HepG2 (cell line): ENCODE measurements at regions not wholly inside any gene's neighbourhood (a gene's known extent, or its start where the extent isn't known, plus 50 kb on each side); places are given as distances from the start of the nearest gene placed in this dataset.
A peak's percentile ranks its signal among the peaks of the same experiment; 100 is the strongest.

Experiments
- BHLHE40 ChIP-seq: IDR thresholded peaks from 2 replicates; pipeline ENCODE4 v1.6.1; 2011; ENCODE audit warnings: low read length, improper control_type of control experiment
- ELK4 ChIP-seq: sonication (generic); formaldehyde crosslinking; IDR thresholded peaks from 2 replicates; pipeline ENCODE4 v1.9.0; 2021; ENCODE audit warnings: missing genetic modification reagents, borderline replicate concordance
- HHEX ChIP-seq: IDR thresholded peaks from 2 replicates; pipeline ENCODE4 v1.6.1; 2016; ENCODE audit warnings: control low read depth
- HNRNPLL ChIP-seq: fragments of 200-400 bp; formaldehyde crosslinking; IDR thresholded peaks from 2 replicates; pipeline ENCODE4 v1.6.1; 2017; ENCODE audit warnings: mild to moderate bottlenecking, low read depth, low read length; ENCODE audit not compliant: poor library complexity, severe bottlenecking
- HNRNPUL1 ChIP-seq: fragments of 200-400 bp; formaldehyde crosslinking; IDR thresholded peaks from 2 replicates; pipeline ENCODE4 v1.6.1; 2017; ENCODE audit warnings: low read depth, mild to moderate bottlenecking, low read length, moderate library complexity
- MTF2 ChIP-seq: sonication (generic); formaldehyde crosslinking; IDR thresholded peaks from 2 replicates; pipeline ENCODE4 v1.5.0; 2020; ENCODE audit warnings: missing genetic modification reagents, borderline replicate concordance
- NFKB2 ChIP-seq: sonication (generic); formaldehyde crosslinking; IDR thresholded peaks from 2 replicates; pipeline ENCODE4 v1.4.0; 2020; ENCODE audit warnings: missing genetic modification reagents, borderline replicate concordance
- RARA ChIP-seq: IDR thresholded peaks from 2 replicates; pipeline ENCODE4 v1.6.1; 2016; ENCODE audit warnings: missing genetic modification reagents, missing compliant biosample characterization
- RNF219 ChIP-seq: sonication (generic); formaldehyde crosslinking; IDR thresholded peaks from 2 replicates; pipeline ENCODE4 v1.5.0; 2020; ENCODE audit warnings: mild to moderate bottlenecking, missing genetic modification reagents
- ZBTB38 ChIP-seq: sonication (generic); formaldehyde crosslinking; IDR thresholded peaks from 2 replicates; pipeline ENCODE4 v1.5.1; 2020; ENCODE audit warnings: mild to moderate bottlenecking, missing genetic modification reagents
- ZBTB39 ChIP-seq: sonication (generic); formaldehyde crosslinking; IDR thresholded peaks from 2 replicates; pipeline ENCODE4 v1.5.0; 2020; ENCODE audit warnings: missing genetic modification reagents
- ZNF883 ChIP-seq: sonication (generic); formaldehyde crosslinking; IDR thresholded peaks from 2 replicates; pipeline ENCODE4 v1.5.1; 2020; ENCODE audit warnings: mild to moderate bottlenecking, missing genetic modification reagents; ENCODE audit errors: not compliant biosample characterization
- TF ChIP-seq, protein P1 (sequence below): sonication (generic); formaldehyde crosslinking; IDR thresholded peaks from 2 replicates; pipeline ENCODE4 v1.4.0; 2020; ENCODE audit warnings: low read depth, missing genetic modification reagents
- TF ChIP-seq, protein P2 (sequence below): sonication (generic); formaldehyde crosslinking; conservative IDR thresholded peaks from 2 replicates; pipeline ENCODE4 v1.4.0; 2020; ENCODE audit warnings: mild to moderate bottlenecking, missing genetic modification reagents, moderate library complexity

- TF ChIP-seq, protein P1, sequence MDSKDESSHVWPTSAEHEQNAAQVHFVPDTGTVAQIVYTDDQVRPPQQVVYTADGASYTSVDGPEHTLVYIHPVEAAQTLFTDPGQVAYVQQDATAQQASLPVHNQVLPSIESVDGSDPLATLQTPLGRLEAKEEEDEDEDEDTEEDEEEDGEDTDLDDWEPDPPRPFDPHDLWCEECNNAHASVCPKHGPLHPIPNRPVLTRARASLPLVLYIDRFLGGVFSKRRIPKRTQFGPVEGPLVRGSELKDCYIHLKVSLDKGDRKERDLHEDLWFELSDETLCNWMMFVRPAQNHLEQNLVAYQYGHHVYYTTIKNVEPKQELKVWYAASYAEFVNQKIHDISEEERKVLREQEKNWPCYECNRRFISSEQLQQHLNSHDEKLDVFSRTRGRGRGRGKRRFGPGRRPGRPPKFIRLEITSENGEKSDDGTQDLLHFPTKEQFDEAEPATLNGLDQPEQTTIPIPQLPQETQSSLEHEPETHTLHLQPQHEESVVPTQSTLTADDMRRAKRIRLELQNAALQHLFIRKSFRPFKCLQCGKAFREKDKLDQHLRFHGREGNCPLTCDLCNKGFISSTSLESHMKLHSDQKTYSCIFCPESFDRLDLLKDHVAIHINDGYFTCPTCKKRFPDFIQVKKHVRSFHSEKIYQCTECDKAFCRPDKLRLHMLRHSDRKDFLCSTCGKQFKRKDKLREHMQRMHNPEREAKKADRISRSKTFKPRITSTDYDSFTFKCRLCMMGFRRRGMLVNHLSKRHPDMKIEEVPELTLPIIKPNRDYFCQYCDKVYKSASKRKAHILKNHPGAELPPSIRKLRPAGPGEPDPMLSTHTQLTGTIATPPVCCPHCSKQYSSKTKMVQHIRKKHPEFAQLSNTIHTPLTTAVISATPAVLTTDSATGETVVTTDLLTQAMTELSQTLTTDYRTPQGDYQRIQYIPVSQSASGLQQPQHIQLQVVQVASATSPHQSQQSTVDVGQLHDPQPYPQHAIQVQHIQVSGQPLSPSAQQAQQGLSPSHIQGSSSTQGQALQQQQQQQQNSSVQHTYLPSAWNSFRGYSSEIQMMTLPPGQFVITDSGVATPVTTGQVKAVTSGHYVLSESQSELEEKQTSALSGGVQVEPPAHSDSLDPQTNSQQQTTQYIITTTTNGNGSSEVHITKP = no peak
- TF ChIP-seq HHEX (CRISPR knock-in tag) = no peak
- TF ChIP-seq BHLHE40 = no peak; the same call in 1 of the 2 replicates
- peak; percentile 50 for TF ChIP-seq HNRNPLL
- TF ChIP-seq HNRNPUL1 = no peak
- TF ChIP-seq RNF219 (CRISPR knock-in tag) = no peak
- no peak for TF ChIP-seq ZBTB39 (CRISPR knock-in tag)
- no peak for TF ChIP-seq ELK4 (CRISPR knock-in tag)
- TF ChIP-seq RARA (CRISPR knock-in tag) = peak; percentile 48; the same call in 1 of the 2 replicates
- peak; percentile 23; the same call in 1 of the 2 replicates for TF ChIP-seq ZBTB38 (CRISPR knock-in tag)
- TF ChIP-seq, protein P2, sequence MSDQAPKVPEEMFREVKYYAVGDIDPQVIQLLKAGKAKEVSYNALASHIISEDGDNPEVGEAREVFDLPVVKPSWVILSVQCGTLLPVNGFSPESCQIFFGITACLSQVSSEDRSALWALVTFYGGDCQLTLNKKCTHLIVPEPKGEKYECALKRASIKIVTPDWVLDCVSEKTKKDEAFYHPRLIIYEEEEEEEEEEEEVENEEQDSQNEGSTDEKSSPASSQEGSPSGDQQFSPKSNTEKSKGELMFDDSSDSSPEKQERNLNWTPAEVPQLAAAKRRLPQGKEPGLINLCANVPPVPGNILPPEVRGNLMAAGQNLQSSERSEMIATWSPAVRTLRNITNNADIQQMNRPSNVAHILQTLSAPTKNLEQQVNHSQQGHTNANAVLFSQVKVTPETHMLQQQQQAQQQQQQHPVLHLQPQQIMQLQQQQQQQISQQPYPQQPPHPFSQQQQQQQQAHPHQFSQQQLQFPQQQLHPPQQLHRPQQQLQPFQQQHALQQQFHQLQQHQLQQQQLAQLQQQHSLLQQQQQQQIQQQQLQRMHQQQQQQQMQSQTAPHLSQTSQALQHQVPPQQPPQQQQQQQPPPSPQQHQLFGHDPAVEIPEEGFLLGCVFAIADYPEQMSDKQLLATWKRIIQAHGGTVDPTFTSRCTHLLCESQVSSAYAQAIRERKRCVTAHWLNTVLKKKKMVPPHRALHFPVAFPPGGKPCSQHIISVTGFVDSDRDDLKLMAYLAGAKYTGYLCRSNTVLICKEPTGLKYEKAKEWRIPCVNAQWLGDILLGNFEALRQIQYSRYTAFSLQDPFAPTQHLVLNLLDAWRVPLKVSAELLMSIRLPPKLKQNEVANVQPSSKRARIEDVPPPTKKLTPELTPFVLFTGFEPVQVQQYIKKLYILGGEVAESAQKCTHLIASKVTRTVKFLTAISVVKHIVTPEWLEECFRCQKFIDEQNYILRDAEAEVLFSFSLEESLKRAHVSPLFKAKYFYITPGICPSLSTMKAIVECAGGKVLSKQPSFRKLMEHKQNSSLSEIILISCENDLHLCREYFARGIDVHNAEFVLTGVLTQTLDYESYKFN = no peak
- no peak for TF ChIP-seq ZNF883
- no peak; the same call in 1 of the 2 replicates for TF ChIP-seq MTF2 (CRISPR knock-in tag)
- no peak for TF ChIP-seq NFKB2 (CRISPR knock-in tag)
These were observed 334.1 kb upstream of the MYT1L start (continued) for GRCh38 chr2:2664989-2665833.
